ENCODE measurements at regions not wholly inside any gene's neighbourhood (a gene's known extent, or its start where the extent isn't known, plus 50 kb on each side); places are given as distances from the start of the nearest gene placed in this dataset.

DNA sequence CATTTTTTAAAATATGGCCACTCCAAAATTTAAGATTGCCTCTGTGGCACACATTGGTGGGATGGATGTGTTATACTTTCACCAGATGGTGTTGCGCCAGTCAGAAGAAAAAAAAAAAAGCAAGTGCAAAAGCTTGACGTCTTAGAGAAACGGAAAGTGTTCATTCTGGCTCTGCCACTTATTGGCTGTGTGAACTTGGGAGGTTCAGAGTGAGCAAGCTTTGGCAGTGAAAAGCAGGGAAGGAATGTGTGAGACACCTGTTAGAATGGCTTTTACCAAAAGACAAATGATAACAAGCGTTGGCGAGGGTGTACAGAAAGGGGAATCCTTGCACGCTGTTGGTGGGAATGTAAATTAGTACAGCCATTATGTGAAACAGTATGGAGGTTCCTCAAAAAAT lies 298.0 kb downstream of the TMEM114 start:
- no peaks in the 10 kb centered on the region for H3K79me2 ChIP-seq (ENCODE audit: insufficient read depth, low read length)
- no peak overlapping the region for H3K9ac ChIP-seq (ENCODE audit: low read length)
- H3K36me3 ChIP-seq (ENCODE audit: low read length) = no peaks in the 10 kb centered on the region
- H3K27me3 ChIP-seq (ENCODE audit: low read length) = no peaks in the 10 kb centered on the region
- no peaks in the 10 kb centered on the region for H3F3A ChIP-seq (ENCODE audit: insufficient read depth)
- no peak overlapping the region for H3K4me3 ChIP-seq (ENCODE audit: insufficient read depth, low read length, poor library complexity, severe bottlenecking)
- no peak overlapping the region for H2AFZ ChIP-seq (ENCODE audit: low read depth, low read length, severe bottlenecking)
- no peaks in the 10 kb centered on the region for H3K9me2 ChIP-seq (replicated peaks; ENCODE audit: insufficient read depth, low read length)
- no peak overlapping the region for H3K4me2 ChIP-seq (ENCODE audit: low read depth, low read length, poor library complexity, severe bottlenecking)
- H3K27ac ChIP-seq (ENCODE audit: low read depth, low read length) = no peak overlapping the region
- TF ChIP-seq, protein P1, sequence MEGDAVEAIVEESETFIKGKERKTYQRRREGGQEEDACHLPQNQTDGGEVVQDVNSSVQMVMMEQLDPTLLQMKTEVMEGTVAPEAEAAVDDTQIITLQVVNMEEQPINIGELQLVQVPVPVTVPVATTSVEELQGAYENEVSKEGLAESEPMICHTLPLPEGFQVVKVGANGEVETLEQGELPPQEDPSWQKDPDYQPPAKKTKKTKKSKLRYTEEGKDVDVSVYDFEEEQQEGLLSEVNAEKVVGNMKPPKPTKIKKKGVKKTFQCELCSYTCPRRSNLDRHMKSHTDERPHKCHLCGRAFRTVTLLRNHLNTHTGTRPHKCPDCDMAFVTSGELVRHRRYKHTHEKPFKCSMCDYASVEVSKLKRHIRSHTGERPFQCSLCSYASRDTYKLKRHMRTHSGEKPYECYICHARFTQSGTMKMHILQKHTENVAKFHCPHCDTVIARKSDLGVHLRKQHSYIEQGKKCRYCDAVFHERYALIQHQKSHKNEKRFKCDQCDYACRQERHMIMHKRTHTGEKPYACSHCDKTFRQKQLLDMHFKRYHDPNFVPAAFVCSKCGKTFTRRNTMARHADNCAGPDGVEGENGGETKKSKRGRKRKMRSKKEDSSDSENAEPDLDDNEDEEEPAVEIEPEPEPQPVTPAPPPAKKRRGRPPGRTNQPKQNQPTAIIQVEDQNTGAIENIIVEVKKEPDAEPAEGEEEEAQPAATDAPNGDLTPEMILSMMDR (IDR thresholded peaks at IDR 0.05; ENCODE audit: insufficient read depth, low read length, poor library complexity, severe bottlenecking) = no peak
- no peak for TF ChIP-seq EZH2phosphoT487 (conservative IDR thresholded peaks at IDR 0.05; ENCODE audit: low read length)
- no peaks in the 10 kb centered on the region for H3K9me3 ChIP-seq (ENCODE audit: insufficient read depth, low read length)
- H4K20me1 ChIP-seq (ENCODE audit: low read depth, low read length) = no peaks in the 10 kb centered on the region

DNA sequence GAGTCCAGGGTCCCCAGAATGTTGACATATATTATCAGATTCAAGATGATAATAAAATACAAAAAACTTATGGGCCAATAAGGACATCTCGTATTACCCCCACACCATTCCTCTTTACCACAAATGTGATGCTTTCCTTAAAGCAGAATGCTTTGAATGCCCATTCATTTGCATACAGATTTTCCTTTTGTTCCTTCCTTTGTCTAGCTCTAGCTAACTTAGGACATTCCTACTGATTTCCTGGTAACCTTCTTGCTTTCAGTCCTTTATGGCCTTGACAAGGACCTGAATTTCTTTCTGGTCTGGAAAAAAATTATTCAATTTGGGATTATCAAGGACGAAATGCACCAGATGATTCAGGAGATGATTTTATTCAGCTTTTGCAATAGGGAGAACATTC lies 304.0 kb downstream of the TMEM114 start:
- no peaks in the 10 kb centered on the region for H3K36me3 ChIP-seq (ENCODE audit: low read length)
- H3K79me2 ChIP-seq (ENCODE audit: insufficient read depth, low read length) = no peaks in the 10 kb centered on the region
- H3K4me3 ChIP-seq (ENCODE audit: insufficient read depth, low read length, poor library complexity, severe bottlenecking) = no peak overlapping the region
- H3F3A ChIP-seq (ENCODE audit: insufficient read depth) = no peaks in the 10 kb centered on the region
- no peak overlapping the region for H3K9ac ChIP-seq (ENCODE audit: low read length)
- H4K20me1 ChIP-seq (ENCODE audit: low read depth, low read length) = no peaks in the 10 kb centered on the region
- H3K27ac ChIP-seq (ENCODE audit: low read depth, low read length) = no peak overlapping the region
- H2AFZ ChIP-seq (ENCODE audit: low read depth, low read length, severe bottlenecking) = no peak overlapping the region
- H3K9me3 ChIP-seq (ENCODE audit: insufficient read depth, low read length) = no peaks in the 10 kb centered on the region
- H3K9me2 ChIP-seq (replicated peaks; ENCODE audit: insufficient read depth, low read length) = no peaks in the 10 kb centered on the region
- no peaks in the 10 kb centered on the region for H3K27me3 ChIP-seq (ENCODE audit: low read length)
- no peak overlapping the region for H3K4me2 ChIP-seq (ENCODE audit: low read depth, low read length, poor library complexity, severe bottlenecking)
- TF ChIP-seq, protein P1 (IDR thresholded peaks at IDR 0.05; ENCODE audit: insufficient read depth, low read length, poor library complexity, severe bottlenecking) = no peak
- TF ChIP-seq EZH2phosphoT487 (conservative IDR thresholded peaks at IDR 0.05; ENCODE audit: low read length) = no peak

DNA sequence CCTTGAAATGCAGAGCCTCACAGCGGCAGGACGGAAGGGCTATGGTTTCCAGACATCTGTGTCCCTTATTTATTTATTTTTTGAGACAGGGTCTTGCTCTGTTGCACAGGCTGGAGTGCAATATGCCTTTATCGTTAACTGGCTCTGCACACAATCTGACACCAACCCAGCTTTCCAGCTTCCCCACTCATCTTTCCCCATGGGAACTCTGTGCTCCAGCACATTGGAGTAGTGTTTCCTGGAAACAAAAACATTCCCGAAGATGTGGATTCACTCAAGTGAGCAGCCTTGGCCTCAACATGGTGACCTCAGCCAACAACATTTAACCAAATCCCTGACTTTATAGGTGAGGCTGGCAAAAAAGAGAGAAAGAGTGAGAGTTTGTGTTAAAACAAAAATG lies 307.1 kb downstream of the TMEM114 start:
- H3K79me2 ChIP-seq (ENCODE audit: insufficient read depth, low read length) = no peaks in the 10 kb centered on the region
- no peaks in the 10 kb centered on the region for H3K27me3 ChIP-seq (ENCODE audit: low read length)
- H3K9ac ChIP-seq (ENCODE audit: low read length) = no peak overlapping the region
- no peaks in the 10 kb centered on the region for H3K9me2 ChIP-seq (replicated peaks; ENCODE audit: insufficient read depth, low read length)
- H3K4me3 ChIP-seq (ENCODE audit: insufficient read depth, low read length, poor library complexity, severe bottlenecking) = no peak overlapping the region
- no peak overlapping the region for H2AFZ ChIP-seq (ENCODE audit: low read depth, low read length, severe bottlenecking)
- no peaks in the 10 kb centered on the region for H4K20me1 ChIP-seq (ENCODE audit: low read depth, low read length)
- TF ChIP-seq, protein P1 (IDR thresholded peaks at IDR 0.05; ENCODE audit: insufficient read depth, low read length, poor library complexity, severe bottlenecking) = no peak
- TF ChIP-seq EZH2phosphoT487 (conservative IDR thresholded peaks at IDR 0.05; ENCODE audit: low read length) = no peak
- H3K27ac ChIP-seq (ENCODE audit: low read depth, low read length) = no peak overlapping the region
- no peaks in the 10 kb centered on the region for H3F3A ChIP-seq (ENCODE audit: insufficient read depth)
- no peak overlapping the region for H3K4me2 ChIP-seq (ENCODE audit: low read depth, low read length, poor library complexity, severe bottlenecking)
- H3K9me3 ChIP-seq (ENCODE audit: insufficient read depth, low read length) = no peaks in the 10 kb centered on the region
- no peaks in the 10 kb centered on the region for H3K36me3 ChIP-seq (ENCODE audit: low read length)
